ENCODE measurements at regions not wholly inside any gene's neighbourhood (a gene's known extent, or its start where the extent isn't known, plus 50 kb on each side); places are given as distances from the start of the nearest gene placed in this dataset.

GRCh38 chr11:45365961-45366618 lies 79.9 kb upstream of the SYT13 start:
- no peak for DNase-seq (ENCODE audit: low read depth)
- Histone ChIP-seq H3K27me3 (ENCODE audit: control insufficient read depth, insufficient read depth, low read length) (peaks cover 22% of the 10 kb centered on the region), H3K36me3 (ENCODE audit: control insufficient read depth, insufficient read depth, low read length) (no peaks in the 10 kb centered on the region), H3K4me3 (ENCODE audit: low read depth, low read length) (no peak overlapping the region)
- TF ChIP-seq CTCF (IDR thresholded peaks at IDR 0.05; ENCODE audit: insufficient read depth, low read length, poor library complexity, severe bottlenecking), result no peak

DNA sequence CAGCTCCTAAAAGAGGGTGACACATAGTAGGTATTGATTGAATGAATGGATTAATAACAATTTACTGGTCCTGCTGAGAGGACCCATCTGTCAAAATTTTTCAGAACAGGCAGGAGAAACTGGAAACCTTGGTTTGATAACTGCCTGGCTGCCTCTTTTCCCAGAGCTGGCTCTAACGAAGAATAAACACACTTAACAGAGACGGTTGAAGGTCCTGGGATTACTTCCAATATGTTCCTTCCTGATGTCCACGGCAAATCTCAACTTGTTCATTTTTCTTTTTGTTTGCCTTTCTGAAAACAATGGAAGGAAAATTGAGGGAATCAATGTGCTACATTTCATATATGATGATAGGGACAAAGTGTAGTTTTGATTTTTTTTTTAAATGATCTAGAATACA lies 76.5 kb upstream of the SYT13 start:
- Histone ChIP-seq H3K27me3 (ENCODE audit: control insufficient read depth, insufficient read depth, low read length) (peaks cover 5% of the 10 kb centered on the region), H3K36me3 (ENCODE audit: control insufficient read depth, insufficient read depth, low read length) (no peaks in the 10 kb centered on the region), H3K4me3 (ENCODE audit: low read depth, low read length) (no peak overlapping the region)
- TF ChIP-seq CTCF (IDR thresholded peaks at IDR 0.05; ENCODE audit: insufficient read depth, low read length, poor library complexity, severe bottlenecking), result no peak
- DNase-seq (ENCODE audit: low read depth), result no peak

GRCh38 chr11:45361551-45361950 lies 75.4 kb upstream of the SYT13 start:
- Histone ChIP-seq H3K36me3 (ENCODE audit: control insufficient read depth, insufficient read depth, low read length) (no peaks in the 10 kb centered on the region), H3K4me3 (ENCODE audit: low read depth, low read length) (no peak overlapping the region), H3K27me3 (ENCODE audit: control insufficient read depth, insufficient read depth, low read length) (peaks cover 4% of the 10 kb centered on the region)
- TF ChIP-seq CTCF (IDR thresholded peaks at IDR 0.05; ENCODE audit: insufficient read depth, low read length, poor library complexity, severe bottlenecking), result no peak
- no peak for DNase-seq (ENCODE audit: low read depth)

- DNase-seq (ENCODE audit: low read depth), result no peak
- TF ChIP-seq CTCF (IDR thresholded peaks at IDR 0.05; ENCODE audit: insufficient read depth, low read length, poor library complexity, severe bottlenecking), result no peak
Measured at GRCh38 chr11:45355706-45356041, 69.5 kb upstream of the SYT13 start.

GRCh38 chr11:45354976-45355705 lies 69.0 kb upstream of the SYT13 start:
- no peak for TF ChIP-seq CTCF (IDR thresholded peaks at IDR 0.05; ENCODE audit: insufficient read depth, low read length, poor library complexity, severe bottlenecking)
- no peaks in the 10 kb centered on the region for H3K36me3 ChIP-seq (ENCODE audit: control insufficient read depth, insufficient read depth, low read length)
- peak; percentile 34 for DNase-seq (ENCODE audit: low read depth)
- peak overlapping the region; percentile 69 for H3K4me3 ChIP-seq (ENCODE audit: low read depth, low read length)
- peaks cover 5% of the 10 kb centered on the region for H3K27me3 ChIP-seq (ENCODE audit: control insufficient read depth, insufficient read depth, low read length)

More at GRCh38 chr11:45355706-45356041, 69.5 kb upstream of the SYT13 start:
- H3K4me3 ChIP-seq (ENCODE audit: low read depth, low read length), result peak overlapping the region; percentile 69
- H3K27me3 ChIP-seq (ENCODE audit: control insufficient read depth, insufficient read depth, low read length), result peaks cover 7% of the 10 kb centered on the region
- H3K36me3 ChIP-seq (ENCODE audit: control insufficient read depth, insufficient read depth, low read length), result no peaks in the 10 kb centered on the region
